HG03342 (cell line): ENCODE measurements at regions not wholly inside any gene's neighbourhood (a gene's known extent, or its start where the extent isn't known, plus 50 kb on each side); places are given as distances from the start of the nearest gene placed in this dataset.

Source experiments
- ATAC-seq: cut with Tn5 transposase; IDR thresholded peaks from one replicate; pipeline ENCODE4 v1.9.1; 2021; ENCODE audit warnings: mild to moderate bottlenecking, moderate library complexity; ENCODE audit not compliant: unreplicated experiment

GRCh38 chr1:104921525-104921924 is 1171.8 kb downstream of the AMY1C start:
- ATAC-seq: no peak

GRCh38 chr1:104923075-104923474 is 1173.4 kb downstream of the AMY1C start:
- no peak for ATAC-seq

GRCh38 chr1:104929280-104929679 is 1179.6 kb downstream of the AMY1C start:
- ATAC-seq: no peak

- ATAC-seq: peak; percentile 75
Observed at GRCh38 chr1:104932030-104932915, 1182.6 kb downstream of the AMY1C start.

GRCh38 chr1:104932949-104933679 is 1183.4 kb downstream of the AMY1C start:
- peak; percentile 17 for ATAC-seq

GRCh38 chr1:104933846-104934245 is 1184.1 kb downstream of the AMY1C start:
- ATAC-seq: no peak

GRCh38 chr1:104945406-104945805 is 1195.7 kb downstream of the AMY1C start:
- no peak for ATAC-seq

GRCh38 chr1:104946558-104947210 is 1197.0 kb downstream of the AMY1C start:
- ATAC-seq: no peak

- ATAC-seq: no peak
Observed at GRCh38 chr1:104953555-104953954, 1203.9 kb downstream of the AMY1C start.

GRCh38 chr1:104973516-104973915 is 1223.8 kb downstream of the AMY1C start:
- ATAC-seq: no peak

- no peak for ATAC-seq
Observed at GRCh38 chr1:104979651-104980050, 1230.0 kb downstream of the AMY1C start.

GRCh38 chr1:104987210-104987609 is 1237.5 kb downstream of the AMY1C start:
- peak; percentile 96 for ATAC-seq

- no peak for ATAC-seq
Observed at GRCh38 chr1:104989012-104989411, 1239.3 kb downstream of the AMY1C start.

- ATAC-seq: no peak
Observed at GRCh38 chr1:104991702-104992101, 1242.0 kb downstream of the AMY1C start.

GRCh38 chr1:105000793-105001192 is 1251.1 kb downstream of the AMY1C start:
- ATAC-seq: no peak

GRCh38 chr1:105004515-105004914 is 1254.8 kb downstream of the AMY1C start:
- no peak for ATAC-seq

GRCh38 chr1:105005594-105006195 is 1256.0 kb downstream of the AMY1C start:
- no peak for ATAC-seq

- no peak for ATAC-seq
Observed at GRCh38 chr1:105017587-105017986, 1267.9 kb downstream of the AMY1C start.

- no peak for ATAC-seq
Observed at GRCh38 chr1:105023719-105024118, 1274.0 kb downstream of the AMY1C start.

- peak; percentile 50 for ATAC-seq
Observed at GRCh38 chr1:105027838-105028471, 1278.3 kb downstream of the AMY1C start.

GRCh38 chr1:105072446-105072845 is 1322.7 kb downstream of the AMY1C start:
- no peak for ATAC-seq
